Activated CD4-positive, alpha-beta T cell treated with anti-CD3 and anti-CD28 coated beads, Interleukin-2, Interleukin-6, amounts not matched to agents 100 ng/mL and 50 ng/mL, durations not matched to agents 16 hours and 8 hours (primary cell): ENCODE measurements at regions not wholly inside any gene's neighbourhood (a gene's known extent, or its start where the extent isn't known, plus 50 kb on each side); places are given as distances from the start of the nearest gene placed in this dataset.
"Not testable (repeated sequence)": the region's sequence is repeated elsewhere in the genome, so short reads cannot be mapped to it uniquely, and the experiment has no call there.

Source experiments
- DNase-seq: peaks from one replicate; pipeline ENCODE4 v3.0.0-alpha.2; 2020

GRCh38 chr2:129469389-129469788 lies 510.1 kb upstream of the RAB6C start:
- DNase-seq: no peak

DNA sequence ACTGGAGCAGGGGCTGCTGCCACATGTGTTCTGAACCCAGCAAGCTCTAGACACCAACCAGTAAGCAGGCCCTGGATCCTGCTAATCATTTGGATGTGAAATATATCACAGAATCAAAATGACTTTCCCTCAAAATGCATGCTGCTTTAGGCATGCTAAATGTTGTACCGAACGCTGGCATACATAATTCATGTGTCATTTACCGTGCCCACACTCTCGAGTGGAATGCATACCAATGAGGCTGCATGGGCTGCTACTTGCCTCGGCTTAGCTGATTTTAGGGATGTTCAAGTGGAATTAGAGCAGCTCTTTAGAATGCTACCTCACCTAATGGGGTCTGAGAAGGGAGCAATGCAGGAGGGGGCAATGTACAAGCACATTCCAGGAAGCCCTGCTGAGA lies 509.6 kb upstream of the RAB6C start:
- no peak for DNase-seq

GRCh38 chr2:129478902-129479517 lies 500.5 kb upstream of the RAB6C start:
- no peak for DNase-seq

DNA sequence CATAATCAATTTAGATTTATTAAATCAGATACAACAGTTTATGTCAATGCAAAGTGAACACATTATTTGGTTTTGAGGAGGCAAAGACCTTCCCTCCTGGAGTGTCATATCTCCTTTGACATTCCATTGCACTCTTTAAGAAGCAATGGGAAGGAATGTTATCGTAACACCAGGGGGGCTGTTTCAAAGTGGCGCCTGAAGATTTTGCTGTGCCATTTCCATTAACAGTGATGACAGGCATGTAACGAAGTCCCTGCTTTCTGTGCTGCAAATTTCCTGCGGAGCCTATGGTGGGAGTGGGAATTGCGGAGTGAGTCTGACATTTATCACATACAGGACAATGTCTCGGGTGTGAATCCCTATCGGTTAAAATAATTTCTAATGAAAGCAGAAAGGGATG lies 499.6 kb upstream of the RAB6C start:
- DNase-seq: no peak

DNA sequence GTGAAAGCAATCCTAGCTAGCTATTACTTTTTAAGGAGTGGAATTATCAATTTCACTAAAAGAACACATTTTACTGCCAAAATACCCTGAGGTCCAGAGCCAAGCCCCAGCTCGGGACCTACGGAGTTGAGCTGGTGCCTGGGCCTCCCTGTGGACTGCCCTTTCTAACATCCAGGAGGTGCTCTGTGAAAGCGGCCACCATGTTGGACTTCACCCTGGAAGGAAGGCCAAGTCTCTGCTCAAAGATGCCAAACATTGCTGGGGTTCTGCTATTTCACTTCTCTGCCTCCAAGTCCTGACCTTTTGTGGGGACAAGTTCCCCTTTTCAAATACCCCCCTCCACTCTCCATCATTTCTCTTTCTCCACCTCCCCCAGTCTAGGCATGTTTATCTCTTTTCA lies 498.7 kb upstream of the RAB6C start:
- DNase-seq: no peak

DNA sequence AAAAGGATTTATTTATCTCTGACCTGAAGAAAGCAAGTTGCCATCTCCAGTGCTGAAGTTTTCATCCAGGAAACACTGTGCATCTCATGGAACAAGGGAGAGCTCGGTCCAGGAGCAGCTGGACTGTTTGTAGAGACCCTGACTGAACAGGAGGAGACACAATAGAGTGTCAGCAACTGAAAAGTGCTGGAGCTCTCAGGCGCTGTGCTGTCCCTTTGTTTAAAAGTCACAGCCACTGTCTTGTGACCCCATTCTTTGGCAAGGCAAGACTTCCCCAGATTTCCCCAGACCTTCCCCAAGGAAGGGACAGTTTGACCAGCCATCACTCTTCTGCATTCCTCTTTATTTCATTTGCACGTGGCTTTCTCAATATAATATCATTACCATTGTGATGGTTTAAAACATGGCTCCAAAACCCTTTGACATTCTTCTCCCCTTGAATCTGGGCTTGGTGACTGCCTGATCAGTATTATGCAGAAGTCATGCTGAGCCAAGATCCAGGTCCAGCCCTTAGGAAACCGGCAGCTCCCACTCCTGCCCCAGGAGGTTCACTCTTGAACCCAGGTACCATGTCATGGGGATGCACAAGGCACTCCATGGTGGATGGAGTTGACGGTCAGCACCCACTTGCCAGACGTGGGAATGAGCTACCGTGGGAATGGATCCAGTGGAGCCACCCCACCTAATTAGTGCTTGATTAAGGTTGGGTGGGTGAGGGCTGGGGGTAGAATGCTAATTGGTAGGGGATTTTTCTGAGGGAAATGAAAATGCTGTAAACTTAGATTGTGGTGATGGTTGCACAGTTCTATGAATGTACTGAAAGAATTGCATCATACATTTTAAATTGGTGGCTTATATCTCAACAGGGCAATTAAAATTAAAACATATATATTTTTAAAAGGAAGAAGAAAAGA lies 497.9 kb upstream of the RAB6C start:
- no peak for DNase-seq

GRCh38 chr2:129482626-129483025 lies 496.8 kb upstream of the RAB6C start:
- no peak for DNase-seq

DNA sequence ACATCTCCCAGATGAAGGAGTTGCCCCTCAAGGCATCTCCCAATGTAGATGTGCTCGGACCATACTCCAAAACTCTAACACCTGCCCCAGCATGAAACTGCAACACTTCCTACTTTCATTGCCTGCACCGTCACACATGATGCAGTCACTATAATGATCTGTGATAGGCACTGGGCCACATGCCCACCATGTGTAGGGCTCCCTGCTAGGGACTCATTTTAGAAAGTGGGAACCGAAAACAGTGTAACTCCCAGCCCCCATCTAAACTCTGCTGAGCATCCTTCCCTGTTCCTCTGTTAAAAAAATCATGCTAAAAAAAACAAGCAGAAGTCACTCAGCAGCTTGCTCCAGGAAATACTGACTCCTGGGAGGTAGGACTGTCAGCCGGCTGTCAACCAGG lies 496.1 kb upstream of the RAB6C start:
- no peak for DNase-seq

- DNase-seq: no peak
Measured at GRCh38 chr2:129484999-129485897, 494.2 kb upstream of the RAB6C start.

- no peak for DNase-seq
Measured at GRCh38 chr2:129488376-129488775, 491.1 kb upstream of the RAB6C start.

GRCh38 chr2:129490641-129491040 lies 488.8 kb upstream of the RAB6C start:
- DNase-seq: no peak

DNA sequence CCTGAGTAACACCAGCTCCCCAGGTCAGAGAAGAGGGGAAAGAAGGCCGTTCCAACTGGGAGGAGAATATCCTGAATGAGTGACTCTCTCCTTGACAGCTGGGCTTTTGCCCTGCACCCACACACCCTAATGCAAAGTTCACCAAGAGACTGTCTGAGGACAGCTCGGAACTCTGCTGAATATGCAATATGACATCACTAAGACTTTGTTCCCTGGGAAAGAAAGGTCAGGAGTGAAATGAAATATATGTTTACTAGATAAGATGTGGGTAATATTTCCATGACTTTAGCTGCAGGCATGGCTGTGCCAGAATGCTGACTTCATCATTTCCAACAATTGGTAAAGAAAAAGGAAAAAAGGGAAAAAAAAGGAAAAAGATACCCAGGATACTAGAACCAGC lies 488.2 kb upstream of the RAB6C start:
- DNase-seq: no peak

- no peak for DNase-seq
Measured at GRCh38 chr2:129492548-129492947, 486.9 kb upstream of the RAB6C start.

DNA sequence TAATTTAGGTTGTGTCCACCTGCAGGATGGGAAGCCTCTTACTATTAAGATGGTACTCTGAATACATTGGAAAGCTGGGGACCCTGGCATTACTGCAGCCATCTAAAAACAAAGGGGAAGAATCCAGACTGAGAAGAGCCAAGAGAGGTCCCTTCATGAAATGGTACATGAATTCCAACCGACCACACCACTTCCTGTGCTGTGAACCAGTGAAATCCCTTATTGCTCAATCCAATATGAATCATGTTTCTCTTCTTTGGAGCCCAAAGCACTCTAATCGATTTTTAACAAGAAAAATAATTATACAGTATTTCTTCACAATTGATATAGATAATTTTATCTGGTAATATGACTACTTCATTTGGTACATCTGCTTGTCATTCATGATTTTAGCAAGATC lies 479.7 kb upstream of the RAB6C start:
- DNase-seq: no peak

DNA sequence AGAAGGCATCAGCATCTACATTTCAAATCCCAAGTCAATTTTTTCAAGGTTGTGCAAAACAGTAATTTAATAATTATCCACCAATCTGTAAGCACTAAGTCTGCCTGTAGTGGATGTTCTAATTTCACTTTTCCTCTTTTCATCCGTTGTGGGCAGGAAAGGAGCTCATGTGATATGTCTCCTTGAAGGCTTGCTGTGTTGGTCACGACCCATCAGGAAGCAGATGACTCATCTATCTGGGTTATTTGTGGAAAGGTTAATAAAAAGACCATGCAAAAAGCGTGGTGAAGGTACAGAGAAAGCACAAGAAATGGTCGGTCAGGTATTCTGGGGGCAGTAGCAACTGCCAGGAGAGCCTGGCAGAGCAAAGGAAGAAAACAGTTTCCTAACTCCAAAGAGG lies 476.7 kb upstream of the RAB6C start:
- DNase-seq: no peak

GRCh38 chr2:129504646-129505045 lies 474.8 kb upstream of the RAB6C start:
- no peak for DNase-seq

- DNase-seq: no peak
Measured at GRCh38 chr2:129518937-129519336, 460.5 kb upstream of the RAB6C start.

DNA sequence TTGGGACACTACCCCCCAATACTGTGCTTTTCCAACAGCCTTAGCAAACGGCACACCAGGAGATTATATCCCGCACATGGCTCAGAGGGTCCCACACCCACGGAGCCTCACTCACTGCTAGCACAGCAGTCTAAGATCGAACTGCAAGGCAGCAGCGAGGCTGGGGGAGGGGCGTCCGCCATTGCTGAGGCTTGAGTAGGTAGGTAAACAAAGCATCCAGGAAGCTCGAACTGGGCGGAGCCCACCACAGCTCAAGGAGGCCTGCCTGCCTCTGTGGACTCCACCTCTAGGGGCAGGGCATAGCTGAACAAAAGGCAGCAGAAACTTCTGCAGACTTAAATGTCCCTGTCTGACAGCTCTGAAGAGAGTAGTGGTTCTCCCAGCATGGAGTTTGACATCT lies 447.3 kb upstream of the RAB6C start:
- not testable (repeated sequence) for DNase-seq

GRCh38 chr2:129548880-129549279 lies 430.6 kb upstream of the RAB6C start:
- no peak for DNase-seq

DNA sequence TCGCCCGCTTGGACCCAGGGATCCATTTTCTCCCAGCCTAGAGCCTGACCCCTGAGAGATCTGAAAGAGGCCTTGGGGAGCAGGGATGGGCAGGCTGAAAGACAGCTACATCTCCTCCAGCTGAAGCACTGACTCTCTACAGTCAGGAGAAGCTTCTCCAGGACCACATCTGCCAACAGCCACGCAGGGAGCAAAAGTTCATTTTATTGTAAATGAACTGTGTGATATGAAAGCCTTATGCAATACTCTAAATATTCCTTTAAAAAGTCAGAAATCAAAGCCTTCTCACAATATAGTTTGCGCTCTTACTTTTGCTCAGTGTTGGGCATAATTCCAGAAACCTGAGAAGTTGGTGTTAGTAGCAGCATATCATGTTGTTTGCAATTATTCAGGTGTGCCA lies 428.9 kb upstream of the RAB6C start:
- DNase-seq: no peak

GRCh38 chr2:129554373-129554772 lies 425.1 kb upstream of the RAB6C start:
- no peak for DNase-seq

DNA sequence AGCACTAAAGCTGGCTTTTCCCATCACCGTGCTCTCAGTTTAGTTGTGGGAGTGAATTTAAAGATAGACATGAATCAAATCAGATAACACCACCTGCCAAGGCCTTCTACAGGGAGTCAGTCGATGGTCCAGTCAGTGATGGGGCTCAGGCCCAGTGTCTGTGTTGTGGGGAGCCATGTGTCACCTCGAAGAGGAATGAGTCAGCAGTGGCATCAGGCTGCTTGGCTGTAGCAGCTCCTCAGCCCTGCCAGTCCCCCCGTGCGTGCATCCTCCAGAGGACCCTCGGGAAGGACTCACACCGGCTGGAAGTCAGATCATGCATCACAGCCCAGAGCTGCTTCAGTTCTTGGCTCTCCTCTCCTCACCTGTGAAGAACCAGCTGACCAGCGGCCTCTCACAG lies 420.4 kb upstream of the RAB6C start:
- no peak for DNase-seq

GRCh38 chr2:129565551-129566109 lies 413.8 kb upstream of the RAB6C start:
- no peak for DNase-seq
